Kasumi-1 (cell line): ENCODE measurements at regions not wholly inside any gene's neighbourhood (a gene's known extent, or its start where the extent isn't known, plus 50 kb on each side); places are given as distances from the start of the nearest gene placed in this dataset.
"Not testable (repeated sequence)": the region's sequence is repeated elsewhere in the genome, so short reads cannot be mapped to it uniquely, and the experiment has no call there.

Experiments
- DNase-seq, 2 experiments: peaks; one replicate each; lab custom pipeline; 2025; lab: John Stamatoyannopoulos, UW

GRCh38 chr6:26233649-26234420 lies 131.2 kb upstream of the BTN3A2 start:
- peak; percentile 36 to 42 for DNase-seq

GRCh38 chr6:26234421-26235301 lies 130.3 kb upstream of the BTN3A2 start:
- DNase-seq = peak; percentile 58 to 65

GRCh38 chr6:26235302-26235670 lies 129.7 kb upstream of the BTN3A2 start:
- DNase-seq = no peak

- DNase-seq = not testable (repeated sequence)
Measured at GRCh38 chr6:26239415-26239814, 125.6 kb upstream of the BTN3A2 start.

GRCh38 chr6:26240157-26241032 lies 124.6 kb upstream of the BTN3A2 start:
- DNase-seq = peak; percentile 35 to 45

GRCh38 chr6:26241033-26241895 lies 123.7 kb upstream of the BTN3A2 start:
- no peak for DNase-seq

GRCh38 chr6:26243132-26243531 lies 121.9 kb upstream of the BTN3A2 start:
- no peak for DNase-seq

GRCh38 chr6:26243752-26244151 lies 121.2 kb upstream of the BTN3A2 start:
- no peak for DNase-seq

- no peak for DNase-seq
Measured at GRCh38 chr6:26246058-26246457, 118.9 kb upstream of the BTN3A2 start.

- no peak for DNase-seq
Measured at GRCh38 chr6:26246553-26246952, 118.4 kb upstream of the BTN3A2 start.

- DNase-seq = peak; percentile 76 to 86
Measured at GRCh38 chr6:26249707-26249956, 115.4 kb upstream of the BTN3A2 start.

GRCh38 chr6:26249957-26250697 lies 114.9 kb upstream of the BTN3A2 start:
- DNase-seq = peak; percentile 86 to 91

GRCh38 chr6:26250698-26251044 lies 114.3 kb upstream of the BTN3A2 start:
- DNase-seq = peak; percentile 83 to 84

GRCh38 chr6:26251354-26252076 lies 113.5 kb upstream of the BTN3A2 start:
- peak; percentile 93 to 96 for DNase-seq

GRCh38 chr6:26252077-26252472 lies 112.9 kb upstream of the BTN3A2 start:
- DNase-seq = no peak

GRCh38 chr6:26254724-26255123 lies 110.3 kb upstream of the BTN3A2 start:
- no peak for DNase-seq

GRCh38 chr6:26257272-26257671 lies 107.7 kb upstream of the BTN3A2 start:
- DNase-seq = no peak

- DNase-seq = no peak
Measured at GRCh38 chr6:26258212-26258977, 106.6 kb upstream of the BTN3A2 start.

- no peak for DNase-seq
Measured at GRCh38 chr6:26260110-26260637, 104.8 kb upstream of the BTN3A2 start.
